ENCODE measurements at regions not wholly inside any gene's neighbourhood (a gene's known extent, or its start where the extent isn't known, plus 50 kb on each side); places are given as distances from the start of the nearest gene placed in this dataset.
"Not testable (repeated sequence)": the region's sequence is repeated elsewhere in the genome, so short reads cannot be mapped to it uniquely, and the experiment has no call there.

GRCh38 chr17:15806825-15807224 is 74.7 kb downstream of the TBC1D26 start:
- TF ChIP-seq ZNF350 (tag by site-specific recombination; IDR thresholded peaks at IDR 0.05); MYNN (tag by site-specific recombination; IDR thresholded peaks at IDR 0.05; ENCODE audit: borderline replicate concordance); ZNF76 (tag by site-specific recombination; IDR thresholded peaks at IDR 0.05; ENCODE audit: borderline replicate concordance, low read depth); CTCF (tag by site-specific recombination; IDR thresholded peaks at IDR 0.05); ZNF121 (tag by site-specific recombination; IDR thresholded peaks at IDR 0.05); HOXD13 (CRISPR knock-in tag; IDR thresholded peaks at IDR 0.05; ENCODE audit: borderline replicate concordance); ZNF549 (tag by site-specific recombination; IDR thresholded peaks at IDR 0.05); ZNF571 (tag by site-specific recombination; IDR thresholded peaks at IDR 0.05); ZNF140 (tag by site-specific recombination; IDR thresholded peaks at IDR 0.05); OVOL3 (tag by site-specific recombination; IDR thresholded peaks at IDR 0.05); ZNF621 (tag by site-specific recombination; IDR thresholded peaks at IDR 0.05); ZSCAN30 (tag by site-specific recombination; IDR thresholded peaks at IDR 0.05): not testable (repeated sequence)
- TF ChIP-seq, protein P1, sequence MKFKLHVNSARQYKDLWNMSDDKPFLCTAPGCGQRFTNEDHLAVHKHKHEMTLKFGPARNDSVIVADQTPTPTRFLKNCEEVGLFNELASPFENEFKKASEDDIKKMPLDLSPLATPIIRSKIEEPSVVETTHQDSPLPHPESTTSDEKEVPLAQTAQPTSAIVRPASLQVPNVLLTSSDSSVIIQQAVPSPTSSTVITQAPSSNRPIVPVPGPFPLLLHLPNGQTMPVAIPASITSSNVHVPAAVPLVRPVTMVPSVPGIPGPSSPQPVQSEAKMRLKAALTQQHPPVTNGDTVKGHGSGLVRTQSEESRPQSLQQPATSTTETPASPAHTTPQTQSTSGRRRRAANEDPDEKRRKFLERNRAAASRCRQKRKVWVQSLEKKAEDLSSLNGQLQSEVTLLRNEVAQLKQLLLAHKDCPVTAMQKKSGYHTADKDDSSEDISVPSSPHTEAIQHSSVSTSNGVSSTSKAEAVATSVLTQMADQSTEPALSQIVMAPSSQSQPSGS (tag by site-specific recombination; IDR thresholded peaks at IDR 0.05; ENCODE audit: low read depth), result not testable (repeated sequence)

Data from HEK293 (cell line).